ENCODE measurements at regions not wholly inside any gene's neighbourhood (a gene's known extent, or its start where the extent isn't known, plus 50 kb on each side); places are given as distances from the start of the nearest gene placed in this dataset.
"Not testable (repeated sequence)": the region's sequence is repeated elsewhere in the genome, so short reads cannot be mapped to it uniquely, and the experiment has no call there.

GRCh38 chr13:97878431-97879375 lies 74.8 kb upstream of the IPO5 start:
- no peak for DNase-seq

GRCh38 chr13:97879646-97880310 lies 73.7 kb upstream of the IPO5 start:
- no peak for DNase-seq

GRCh38 chr13:97880311-97880675 lies 73.2 kb upstream of the IPO5 start:
- no peak for DNase-seq

GRCh38 chr13:97881556-97881955 lies 71.9 kb upstream of the IPO5 start:
- DNase-seq = no peak

- DNase-seq = no peak
Measured at GRCh38 chr13:97883396-97883795, 70.1 kb upstream of the IPO5 start.

GRCh38 chr13:97884707-97885468 lies 68.6 kb upstream of the IPO5 start:
- DNase-seq = no peak

- no peak for DNase-seq
Measured at GRCh38 chr13:97885641-97886040, 67.8 kb upstream of the IPO5 start.

GRCh38 chr13:97889803-97890202 lies 63.7 kb upstream of the IPO5 start:
- DNase-seq = no peak

GRCh38 chr13:97890573-97890972 lies 62.9 kb upstream of the IPO5 start:
- no peak for DNase-seq

- not testable (repeated sequence) for DNase-seq
Measured at GRCh38 chr13:97891964-97892363, 61.5 kb upstream of the IPO5 start.

- no peak for DNase-seq
Measured at GRCh38 chr13:97892717-97893116, 60.8 kb upstream of the IPO5 start.

- DNase-seq = no peak
Measured at GRCh38 chr13:97895383-97895782, 58.1 kb upstream of the IPO5 start.

GRCh38 chr13:97896446-97896845 lies 57.0 kb upstream of the IPO5 start:
- DNase-seq = no peak

- DNase-seq = no peak
Measured at GRCh38 chr13:97901716-97902115, 51.8 kb upstream of the IPO5 start.
